ENCODE measurements at regions not wholly inside any gene's neighbourhood (a gene's known extent, or its start where the extent isn't known, plus 50 kb on each side); places are given as distances from the start of the nearest gene placed in this dataset.

GRCh38 chr12:5197131-5197530, 153.5 kb downstream of the KCNA5 start:
- TF ChIP-seq CTCF (IDR thresholded peaks at IDR 0.05) = no peak
- no peak for TF ChIP-seq POLR2AphosphoS5 (IDR thresholded peaks at IDR 0.05)
- no peak for TF ChIP-seq POLR2A (IDR thresholded peaks at IDR 0.05)
- no peak for TF ChIP-seq EP300 (IDR thresholded peaks at IDR 0.05)

Measured in sigmoid colon (tissue), 4 donors.